HG02571 (cell line): ENCODE measurements at regions not wholly inside any gene's neighbourhood (a gene's known extent, or its start where the extent isn't known, plus 50 kb on each side); places are given as distances from the start of the nearest gene placed in this dataset.

Experiments used
- ATAC-seq: cut with Tn5 transposase; IDR thresholded peaks from one replicate; pipeline ENCODE4 v1.9.1; 2021; ENCODE audit warnings: mild to moderate bottlenecking, moderate library complexity; ENCODE audit not compliant: unreplicated experiment

- ATAC-seq = no peak
Measured at GRCh38 chr4:141576585-141577110, 59.7 kb upstream of the IL15 start.

- no peak for ATAC-seq
Measured at GRCh38 chr4:141578451-141578850, 57.9 kb upstream of the IL15 start.

- no peak for ATAC-seq
Measured at GRCh38 chr4:141580523-141580922, 55.9 kb upstream of the IL15 start.
